Dermis microvascular lymphatic vessel endothelial cell (primary cell): ENCODE measurements at regions not wholly inside any gene's neighbourhood (a gene's known extent, or its start where the extent isn't known, plus 50 kb on each side); places are given as distances from the start of the nearest gene placed in this dataset.
"Not testable (repeated sequence)": the region's sequence is repeated elsewhere in the genome, so short reads cannot be mapped to it uniquely, and the experiment has no call there.

Source experiments
- DNase-seq, 2 donors: peaks; one replicate each; pipeline versions ENCODE4 v3.0.0 to v3.0.0-alpha.2; 2010; ENCODE audit warnings: low read depth in 2 of 2

DNA sequence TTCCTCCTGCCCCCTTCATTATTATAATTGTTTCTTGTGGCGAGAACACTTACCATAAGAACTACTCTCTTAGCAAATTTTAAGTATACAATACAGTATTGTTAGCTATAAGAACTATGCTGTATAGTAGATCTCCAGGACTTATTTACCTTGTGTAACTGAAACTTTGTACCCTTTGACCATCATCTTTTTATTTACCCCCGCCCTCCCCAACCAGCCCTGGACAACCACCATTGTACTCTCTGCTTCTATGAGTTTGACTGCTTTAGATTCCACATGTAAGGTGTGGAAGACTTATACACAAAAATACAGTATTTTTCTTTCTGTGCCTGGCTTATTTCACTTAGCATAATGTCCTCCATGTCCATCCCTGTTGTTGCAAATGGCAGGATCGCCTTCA, 161.1 kb downstream of the PHF8 start:
- no peak for DNase-seq

DNA sequence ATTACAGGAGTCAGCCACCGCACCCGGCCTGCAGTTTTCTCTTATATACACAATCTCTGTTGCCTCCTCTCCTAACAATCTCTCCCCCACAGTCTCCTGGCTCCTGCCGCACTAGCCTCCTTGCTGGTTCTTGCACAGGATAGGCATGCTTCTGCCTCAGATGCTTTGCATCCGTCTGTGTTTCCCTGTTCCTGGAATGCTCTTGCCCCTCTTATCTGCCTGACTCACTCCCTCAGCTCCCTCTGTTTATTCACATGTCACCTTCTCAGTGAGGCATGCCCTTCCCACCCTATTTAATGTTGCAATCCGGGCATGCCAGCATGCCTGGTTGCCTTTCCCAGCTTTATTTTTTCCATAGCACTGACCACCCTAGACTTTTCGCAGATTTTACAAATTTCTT, 161.9 kb downstream of the PHF8 start:
- DNase-seq: no peak

DNA sequence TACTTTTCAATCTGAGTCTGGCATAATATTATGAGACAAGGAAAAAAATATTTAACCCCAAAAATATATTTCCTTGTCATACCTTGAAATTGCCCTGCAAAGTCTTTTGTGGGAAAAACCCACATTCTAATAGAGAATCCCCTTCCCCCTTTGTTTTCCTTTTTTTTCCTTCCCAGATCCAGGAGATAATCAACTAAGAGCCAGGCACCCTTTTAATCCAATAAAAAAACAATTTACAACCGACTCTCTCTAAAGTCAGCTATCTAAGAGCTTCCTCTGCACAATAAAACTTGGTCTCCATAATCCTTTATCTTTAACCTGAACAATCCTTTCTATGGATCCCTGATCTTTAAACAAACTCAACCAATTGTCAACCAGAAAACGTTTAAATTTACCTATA, 163.5 kb downstream of the PHF8 start:
- DNase-seq: not testable (repeated sequence)

DNA sequence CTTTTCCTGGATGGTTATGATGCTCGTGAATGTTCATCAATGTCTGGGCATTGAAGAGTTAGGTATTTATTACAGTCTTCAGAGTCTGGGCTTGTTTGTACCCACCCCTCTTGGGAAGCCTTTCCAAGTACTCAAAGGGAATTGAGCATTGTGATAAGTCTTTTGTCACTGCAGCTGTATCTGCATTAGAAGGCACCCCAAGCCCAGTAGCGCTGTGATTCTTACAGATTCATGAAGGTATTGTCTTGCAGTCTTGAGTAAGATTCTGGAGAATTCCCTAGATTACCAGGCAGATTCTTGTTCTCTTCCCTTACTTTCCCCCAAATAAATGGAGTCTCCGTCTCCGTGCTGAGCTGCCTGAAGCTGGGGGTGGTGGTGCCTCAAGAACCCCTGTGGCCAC, 173.4 kb upstream of the HUWE1 start:
- no peak for DNase-seq

DNA sequence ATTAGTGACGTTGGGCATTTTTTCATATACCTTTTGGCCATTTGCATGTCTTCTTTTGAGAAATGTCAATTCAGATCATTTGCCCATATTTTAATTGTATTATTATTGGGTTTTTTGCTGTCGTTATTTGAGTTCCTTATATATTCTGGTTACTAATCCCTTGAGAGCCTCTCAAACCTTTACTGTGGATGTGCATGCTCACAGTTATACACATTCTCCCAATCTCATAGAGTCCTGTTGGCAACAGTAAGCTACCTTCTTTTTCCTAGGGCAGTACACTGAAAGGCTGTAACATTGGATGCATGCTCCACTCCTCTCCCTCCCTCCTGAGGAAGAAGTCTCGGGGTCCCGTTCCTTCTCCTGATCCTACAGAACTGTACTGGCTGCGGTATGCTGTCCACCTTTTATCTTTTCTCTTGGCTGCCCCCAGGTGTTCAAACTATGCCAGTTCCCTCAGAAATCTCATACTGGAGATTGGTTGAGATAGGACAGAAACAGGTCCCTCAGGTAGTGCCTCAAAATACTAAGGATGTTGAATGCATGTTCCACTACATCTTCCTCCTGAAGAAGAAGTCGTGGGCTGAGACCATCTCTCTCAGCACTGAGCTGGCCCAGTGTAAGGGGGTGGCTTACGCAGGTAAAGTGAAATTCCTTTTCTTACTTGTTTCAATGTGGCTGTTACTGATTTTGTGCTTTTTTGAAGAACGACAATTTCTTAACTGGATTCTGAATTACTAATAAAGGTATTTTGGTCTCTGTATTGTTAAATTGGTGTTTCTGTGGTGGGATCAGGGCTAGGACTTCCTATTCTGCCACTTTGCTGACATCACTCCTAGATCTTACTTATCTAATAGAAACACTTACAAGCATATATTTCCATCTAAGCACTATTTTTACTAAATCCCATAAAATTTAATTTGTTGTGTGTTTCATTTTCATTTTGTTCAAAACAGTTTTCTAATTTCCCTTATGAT, 145.4 kb upstream of the HUWE1 start:
- DNase-seq: peak; percentile 4 to 41

DNA sequence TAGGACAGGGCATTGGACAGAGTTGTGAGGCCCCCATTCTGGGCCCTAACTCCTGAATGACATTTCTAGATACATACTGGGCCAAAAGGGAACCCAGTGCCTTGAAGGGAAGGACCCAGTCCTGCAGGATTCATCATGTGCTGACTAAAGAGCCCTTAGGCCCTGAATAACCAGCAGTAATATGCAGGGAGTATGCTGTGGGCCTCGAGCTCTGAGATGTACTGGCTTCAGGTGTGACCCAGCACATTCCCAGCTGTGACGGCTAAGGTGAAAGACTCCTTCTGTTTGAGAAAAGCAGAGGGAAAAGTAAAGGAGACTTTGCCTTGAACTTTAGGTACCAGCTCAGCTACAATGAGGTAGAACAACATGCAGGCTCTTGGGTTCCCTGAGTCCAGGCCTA, 138.2 kb upstream of the HUWE1 start:
- DNase-seq: no peak

DNA sequence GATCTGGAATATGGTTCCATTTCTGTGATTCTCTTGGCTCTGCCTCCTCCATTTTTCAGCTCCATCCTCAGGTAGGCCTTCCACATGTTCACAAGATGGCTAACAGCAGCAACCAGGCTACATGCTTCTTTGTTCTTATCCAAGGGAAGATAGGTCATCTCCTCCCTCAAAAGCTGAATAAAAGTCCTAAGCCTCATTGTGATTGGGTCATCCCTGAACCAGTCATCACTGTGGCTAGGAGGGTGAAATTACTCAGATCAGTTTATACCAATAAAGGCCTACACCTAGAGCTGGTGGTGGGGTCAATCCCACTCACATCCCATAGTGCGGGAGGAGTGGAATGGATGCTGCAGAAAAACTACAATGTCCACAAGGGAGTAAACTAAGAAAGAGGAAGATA, 131.6 kb upstream of the HUWE1 start:
- not testable (repeated sequence) for DNase-seq

DNA sequence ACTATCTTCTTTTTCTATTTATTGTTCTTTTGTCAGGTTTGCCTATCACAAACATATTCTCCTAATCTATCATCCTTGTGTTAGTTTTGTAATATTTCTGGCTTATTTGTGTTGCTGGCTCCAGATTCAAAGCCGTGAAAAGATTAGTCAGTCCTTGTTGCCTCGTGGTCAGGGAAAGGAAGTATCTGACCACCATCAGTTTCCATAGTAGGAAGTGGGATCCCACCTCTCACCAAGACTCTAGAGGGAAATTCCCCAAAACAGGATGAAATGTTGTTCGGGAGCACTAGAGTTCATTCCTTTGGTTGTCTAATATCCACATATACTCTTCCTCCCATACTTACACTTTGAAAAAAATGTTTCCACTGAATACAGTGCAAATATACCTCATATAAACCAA, 131.0 kb upstream of the HUWE1 start:
- peak in 1 of 2 donors; percentile 0 for DNase-seq

DNA sequence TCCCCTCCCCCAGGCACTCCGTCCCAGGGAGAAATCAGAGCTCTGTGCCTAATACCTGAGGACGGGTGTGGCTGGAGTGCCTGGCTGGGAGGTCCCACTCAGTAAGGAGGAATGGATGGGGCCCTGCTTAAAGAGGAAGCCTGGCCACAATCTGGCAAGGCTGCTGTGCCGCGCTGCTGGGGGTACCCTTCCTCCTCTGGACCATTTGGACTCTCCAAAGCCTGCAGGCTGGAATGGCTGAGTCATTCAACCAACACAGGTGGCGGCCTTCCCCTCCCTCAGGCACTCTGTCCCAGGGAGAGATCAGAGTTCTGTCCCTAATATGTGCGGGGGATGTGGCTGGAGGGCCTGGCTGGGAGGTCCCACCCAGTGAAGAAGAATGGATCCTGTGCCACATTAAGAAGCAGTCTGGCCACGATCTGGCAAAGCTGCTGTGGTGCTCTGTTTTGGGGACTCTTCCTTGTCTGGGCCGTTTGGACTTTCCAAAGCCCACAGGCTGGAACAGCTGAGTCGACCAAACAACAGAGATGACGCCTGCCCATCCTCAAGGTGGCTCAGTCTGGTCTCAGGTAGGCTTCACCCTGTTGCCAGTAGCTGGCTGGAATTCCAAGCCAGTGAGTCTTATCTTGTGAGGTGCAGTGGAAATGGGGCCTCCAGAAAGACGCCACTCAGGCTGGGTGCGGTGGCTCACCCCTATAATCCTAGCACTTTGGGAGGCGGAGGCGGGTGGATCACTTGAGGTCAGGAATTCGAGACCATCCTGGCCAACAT, 127.3 kb upstream of the HUWE1 start:
- DNase-seq: no peak

DNA sequence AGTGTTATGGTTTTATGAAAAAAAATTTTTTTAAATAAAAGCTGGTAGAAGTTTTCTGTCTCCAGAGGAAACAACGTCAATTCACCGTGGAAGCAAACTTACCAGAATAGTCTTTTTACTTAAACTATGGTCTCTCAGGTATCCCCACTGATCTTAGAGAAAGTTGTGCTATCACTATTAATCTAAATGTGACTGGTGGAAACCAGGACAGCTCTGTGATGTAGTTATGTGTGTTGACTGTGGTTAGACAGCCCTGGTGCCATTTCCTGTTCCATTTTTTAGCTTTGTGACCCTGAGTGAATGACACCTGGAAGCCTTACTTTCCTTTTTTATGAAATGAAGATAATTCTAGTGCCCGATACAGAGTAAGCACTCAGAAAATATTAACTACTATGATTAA, 111.8 kb upstream of the HUWE1 start:
- no peak for DNase-seq

DNA sequence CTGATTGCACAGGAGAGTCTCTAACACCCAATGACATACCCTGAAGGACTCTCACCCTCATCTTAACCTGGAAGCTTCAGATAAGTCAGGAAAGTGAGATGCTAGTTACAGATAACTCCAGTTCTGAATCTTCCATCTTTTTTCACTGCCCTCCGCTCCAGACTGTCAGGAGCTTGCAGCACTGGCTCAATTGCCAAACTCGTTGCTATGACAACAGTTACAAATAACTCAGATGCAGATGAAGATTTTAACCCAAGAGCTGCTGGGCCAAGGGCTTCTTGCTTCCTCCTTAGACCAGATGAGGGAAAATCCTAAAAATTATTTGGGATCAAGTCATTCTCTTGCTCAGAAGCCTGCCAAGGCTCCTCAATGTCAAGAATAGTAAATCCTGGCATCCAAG, 109.1 kb upstream of the HUWE1 start:
- no peak for DNase-seq

DNA sequence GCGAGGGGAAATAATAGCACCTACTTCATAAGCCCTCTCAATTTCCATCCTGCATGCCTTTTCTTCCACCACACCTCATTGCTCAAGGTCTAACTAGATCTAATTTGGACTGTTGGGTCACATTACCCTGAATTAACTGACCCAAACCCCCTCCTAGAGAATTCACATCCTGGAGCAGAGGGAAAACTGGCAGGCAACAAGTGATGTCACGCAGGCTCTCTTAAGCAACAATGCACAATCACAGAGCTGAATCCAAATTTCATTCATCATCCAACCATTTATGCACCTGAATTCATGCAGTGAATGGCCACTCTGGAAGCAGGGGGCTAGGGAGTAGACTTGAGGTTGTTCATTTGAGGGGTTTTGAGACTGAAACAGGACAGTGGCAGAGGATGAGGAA, 107.7 kb upstream of the HUWE1 start:
- no peak for DNase-seq

DNA sequence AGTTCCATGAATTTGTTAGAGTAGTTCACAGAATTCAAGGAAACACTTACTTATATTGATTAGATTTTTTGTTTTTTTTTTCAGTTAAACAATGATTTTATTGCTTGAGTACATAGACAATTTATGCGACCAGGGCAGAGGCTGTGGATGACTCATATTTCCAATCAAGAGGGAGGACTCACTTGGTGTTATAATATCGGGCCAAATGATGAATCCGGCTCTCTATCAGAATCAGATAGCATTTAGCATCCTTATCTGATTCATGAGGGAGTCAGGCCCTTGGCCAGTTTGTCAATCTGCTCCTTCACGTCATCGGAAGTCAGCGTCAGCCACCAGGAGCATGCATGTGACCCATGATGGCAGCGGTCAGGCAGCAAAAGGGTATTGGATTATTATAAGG, 82.3 kb upstream of the HUWE1 start:
- DNase-seq: no peak

DNA sequence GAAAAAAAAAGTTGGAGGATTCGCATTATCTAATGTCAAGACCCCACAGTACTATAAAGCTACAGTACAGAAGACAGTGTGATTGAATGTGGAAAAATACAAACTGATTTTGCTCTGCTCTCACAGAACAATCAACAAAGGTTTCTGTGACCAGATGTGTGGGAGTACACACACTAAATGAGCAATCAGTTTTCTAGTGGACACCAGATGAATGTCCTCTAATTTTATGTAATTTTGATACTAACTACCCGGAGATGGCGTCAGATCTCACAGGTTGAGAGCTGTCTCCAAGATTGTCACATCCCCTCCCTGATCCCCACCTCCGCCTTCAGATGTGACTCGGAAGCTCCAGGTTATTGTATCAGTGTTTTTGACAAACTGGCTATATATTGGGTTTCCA, 81.9 kb upstream of the HUWE1 start:
- no peak for DNase-seq

DNA sequence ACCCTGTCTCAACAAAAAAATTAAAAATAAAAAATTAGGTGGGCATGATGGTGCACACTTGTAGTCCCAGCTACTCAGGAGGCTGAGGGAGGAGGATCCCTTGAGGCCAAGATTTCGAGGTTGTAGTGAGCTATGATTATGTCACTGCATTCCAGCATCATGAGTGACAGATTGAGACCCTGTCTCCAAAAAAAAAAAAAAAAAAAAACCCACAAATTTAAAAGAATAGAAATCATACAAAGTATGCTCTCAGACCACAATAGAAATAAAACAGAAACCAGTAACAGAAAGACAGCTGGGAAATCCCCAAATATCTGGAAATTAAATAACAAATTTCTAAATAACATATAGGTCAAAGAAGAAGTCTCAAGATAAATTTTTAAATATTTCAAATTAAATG, 81.0 kb upstream of the HUWE1 start:
- DNase-seq: no peak

DNA sequence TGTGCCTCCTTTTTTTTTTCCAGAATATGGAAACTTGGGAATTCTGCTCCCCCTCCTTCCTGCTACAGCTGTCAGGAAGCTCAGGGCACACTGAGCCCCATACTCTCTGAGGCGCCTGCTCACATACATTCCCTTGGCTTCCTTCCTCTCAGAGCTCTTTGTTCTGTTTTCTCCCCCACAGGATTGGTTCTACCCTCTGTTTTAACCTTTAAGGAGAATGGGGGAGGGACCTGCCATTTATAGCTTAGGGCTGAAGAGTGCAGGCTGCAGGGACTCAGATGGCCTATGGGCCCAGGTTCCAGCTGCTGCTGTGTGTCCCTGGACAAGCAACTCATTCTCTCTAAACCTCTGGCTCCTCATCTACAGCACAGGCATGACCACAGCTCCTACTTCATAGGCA, 70.7 kb upstream of the HUWE1 start:
- DNase-seq: peak in 1 of 2 donors; percentile 0

DNA sequence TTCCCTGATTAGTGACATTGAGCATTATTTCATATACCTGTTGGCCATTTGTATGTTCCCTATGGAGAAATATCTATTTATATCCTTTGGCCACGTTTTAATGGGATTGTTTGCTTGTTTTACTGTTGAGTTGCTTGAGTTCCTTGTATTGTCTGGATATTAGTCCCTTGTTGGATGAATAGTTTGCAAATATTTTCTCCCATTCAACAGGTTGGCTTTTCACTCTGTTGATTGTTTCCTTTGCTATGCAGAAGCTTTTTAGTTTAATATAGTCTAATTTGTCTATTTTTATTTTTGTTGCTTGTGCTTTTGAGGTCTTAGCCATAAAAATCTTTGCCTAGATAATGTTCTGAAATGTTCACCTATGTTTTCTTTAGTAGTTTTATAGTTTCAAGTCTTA, 60.2 kb upstream of the HUWE1 start:
- DNase-seq: no peak

DNA sequence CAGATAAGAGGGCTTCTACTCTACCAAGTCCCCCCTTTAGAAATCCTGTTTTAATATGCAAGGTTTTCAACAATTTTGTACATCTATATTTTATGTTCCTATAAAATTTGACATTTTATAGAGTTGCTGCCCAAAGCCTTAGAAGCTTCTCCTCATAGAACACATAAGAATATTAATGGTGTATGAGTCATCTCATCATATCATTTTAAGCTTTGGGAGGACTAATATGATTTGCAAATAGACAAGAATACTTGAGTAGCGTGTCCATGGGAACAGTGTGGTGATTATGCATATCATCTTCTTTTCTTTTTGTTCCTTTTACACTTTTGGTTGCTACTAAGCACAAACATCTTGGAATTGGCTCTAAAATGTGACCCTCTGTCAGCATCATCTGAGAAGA, 56.7 kb upstream of the HUWE1 start:
- no peak for DNase-seq

DNA sequence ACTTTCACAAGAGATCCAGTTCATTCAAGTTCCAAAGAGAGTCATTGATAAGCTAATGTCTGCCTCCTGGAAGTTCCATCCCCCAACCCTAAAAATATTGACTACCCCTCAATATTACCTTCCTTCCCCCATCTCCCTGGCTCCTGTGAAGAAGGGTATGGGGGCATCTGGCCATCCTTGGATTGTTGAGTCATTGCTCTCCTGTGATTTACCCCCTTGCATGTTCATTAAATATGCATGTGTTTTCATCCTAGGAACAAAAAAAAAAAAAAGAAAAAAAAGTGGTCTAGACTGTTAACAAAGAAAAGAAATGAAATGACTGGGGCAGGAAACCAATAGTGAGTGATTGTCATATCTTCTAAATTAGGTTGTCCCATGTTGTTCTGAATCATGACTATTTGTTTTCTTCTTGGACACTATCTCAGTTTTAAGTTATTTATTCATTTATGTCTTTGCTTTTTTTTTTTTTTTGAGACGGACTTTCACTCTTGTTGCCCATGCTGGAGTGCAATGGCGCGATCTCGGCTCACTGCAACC, 51.9 kb upstream of the HUWE1 start:
- DNase-seq: no peak
